ENCODE measurements at regions not wholly inside any gene's neighbourhood (a gene's known extent, or its start where the extent isn't known, plus 50 kb on each side); places are given as distances from the start of the nearest gene placed in this dataset.

DNA sequence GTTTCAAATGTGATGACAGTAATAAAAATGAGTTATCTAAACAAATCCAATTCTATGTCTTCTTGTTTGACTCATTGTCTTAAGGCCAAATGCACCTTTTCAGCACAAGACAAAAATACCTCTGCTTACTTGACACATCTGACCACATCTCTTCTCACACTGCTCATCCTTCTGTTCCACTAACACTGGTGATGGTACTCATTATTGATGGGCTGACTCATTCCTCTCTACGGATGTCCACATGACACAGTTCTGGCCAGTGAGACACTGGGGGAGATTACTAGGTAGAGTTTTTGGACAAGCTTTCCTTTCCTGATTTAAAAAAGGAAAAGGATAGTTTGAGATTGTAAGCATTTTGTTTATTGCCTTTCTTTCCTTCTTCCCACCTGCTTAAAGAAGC, 410.6 kb upstream of the THRB start:
- H3K4me2 ChIP-seq (ENCODE audit: insufficient read depth, low read length) = no peak overlapping the region
- CTCF ChIA-PET = no interaction called here
- BruUV-seq (replicated peaks) = no TSS peak
- POLR2A ChIA-PET = no interaction called here
- TF ChIP-seq POLR2AphosphoS5 (IDR thresholded peaks at IDR 0.05; ENCODE audit: insufficient read depth, low read depth, low read length) = no peak
- TF ChIP-seq POLR2A (IDR thresholded peaks at IDR 0.05; ENCODE audit: low read depth, low read length) = no peak
- no peak for TF ChIP-seq GATA2 (IDR thresholded peaks at IDR 0.05; ENCODE audit: insufficient read depth, insufficient read length, low read depth, low read length)
- H3K9me1 ChIP-seq (replicated peaks; ENCODE audit: control insufficient read depth, extremely low read depth, insufficient read depth, low read length) = no peaks in the 10 kb centered on the region
- H3K9ac ChIP-seq (replicated peaks; ENCODE audit: extremely low read depth, insufficient read depth, low read length) = no peak overlapping the region
- no peak overlapping the region for H3K27ac ChIP-seq (ENCODE audit: insufficient read depth, low read depth, low read length)
- FAIRE-seq = no peak
- dilution Hi-C loops (cut with MboI; ENCODE audit: extremely low pct_ligation_motif_present, low sequenced_read_pairs) = no loop called here
- no peaks in the 10 kb centered on the region for H3K36me3 ChIP-seq (ENCODE audit: control insufficient read depth in 2 of 2, extremely low read depth in 1 of 2, insufficient read depth in 2 of 2, low read length in 2 of 2)
- H4K20me1 ChIP-seq (replicated peaks; ENCODE audit: control insufficient read depth, extremely low read depth, insufficient read depth, low read length) = no peaks in the 10 kb centered on the region
- no peak overlapping the region for H2AFZ ChIP-seq (ENCODE audit: low read depth, low read length)
- H3K4me1 ChIP-seq (ENCODE audit: control insufficient read depth, extremely low read depth, insufficient read depth, low read length) = no peaks in the 10 kb centered on the region
- intact Hi-C loops (cut with micrococcal nuclease) = no loop called here
- no peaks in the 10 kb centered on the region for H3K79me2 ChIP-seq (ENCODE audit: control insufficient read depth, insufficient read depth, low read length)
- no peak overlapping the region for H3K4me3 ChIP-seq (replicated peaks in 1 of 3; ENCODE audit: insufficient read depth in 1 of 3, low read depth in 1 of 3, low read length in 3 of 3)
- no peaks in the 10 kb centered on the region for H3K27me3 ChIP-seq (ENCODE audit: control insufficient read depth in 2 of 2, insufficient read depth in 2 of 2, low read length in 2 of 2)
- no peak for DNase-seq (ENCODE audit: low read depth, low spot score)
- no peaks in the 10 kb centered on the region for H3K9me3 ChIP-seq (replicated peaks; ENCODE audit: control insufficient read depth, insufficient read depth, low read length)

DNA sequence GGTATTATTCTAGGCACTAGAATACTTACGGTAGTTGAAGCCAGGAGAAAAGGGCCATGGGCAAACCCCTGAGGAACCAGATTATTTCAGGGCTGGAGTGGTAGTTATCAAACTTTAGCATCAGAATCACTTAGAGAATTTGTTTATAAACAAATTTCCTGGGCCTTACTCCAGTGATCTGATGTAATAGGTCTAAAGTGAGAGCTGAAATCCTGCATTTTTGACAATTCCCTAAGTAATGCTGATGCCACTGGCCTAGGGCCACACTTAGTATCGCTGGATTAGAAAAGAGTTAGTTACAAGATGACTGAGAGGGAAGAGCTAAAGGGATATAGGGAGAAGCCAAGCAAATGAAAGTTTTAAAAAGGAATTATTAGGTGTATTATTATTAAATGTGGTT, 412.5 kb upstream of the THRB start:
- Histone ChIP-seq H3K36me3 (ENCODE audit: control insufficient read depth in 2 of 2, extremely low read depth in 1 of 2, insufficient read depth in 2 of 2, low read length in 2 of 2) (no peaks in the 10 kb centered on the region), H3K79me2 (ENCODE audit: control insufficient read depth, insufficient read depth, low read length) (no peaks in the 10 kb centered on the region)
- dilution Hi-C loops (cut with MboI; ENCODE audit: extremely low pct_ligation_motif_present, low sequenced_read_pairs) = no loop called here

More for the DNA sequence above, 412.5 kb upstream of the THRB start:
- H3K27me3 ChIP-seq (ENCODE audit: control insufficient read depth in 2 of 2, insufficient read depth in 2 of 2, low read length in 2 of 2) = no peaks in the 10 kb centered on the region
- no TSS peak for BruUV-seq (replicated peaks)
- DNase-seq (ENCODE audit: low read depth, low spot score) = no peak
- TF ChIP-seq GATA2 (IDR thresholded peaks at IDR 0.05; ENCODE audit: insufficient read depth, insufficient read length, low read depth, low read length) (no peak), POLR2A (IDR thresholded peaks at IDR 0.05; ENCODE audit: low read depth, low read length) (no peak), CTCF (IDR thresholded peaks at IDR 0.05; ENCODE audit: extremely low read depth in 1 of 2, insufficient read depth in 1 of 2, low read depth in 1 of 2, low read length in 2 of 2) (no peak), MYC (IDR thresholded peaks at IDR 0.05; ENCODE audit: low read depth, low read length) (no peak), FOS (IDR thresholded peaks at IDR 0.05; ENCODE audit: borderline replicate concordance, insufficient read depth, low read length) (no peak), JUN (IDR thresholded peaks at IDR 0.05; ENCODE audit: borderline replicate concordance, insufficient read depth, insufficient read length, low read depth) (no peak), EZH2 (IDR thresholded peaks at IDR 0.05; ENCODE audit: borderline replicate concordance, low read depth, low read length, severe bottlenecking) (no peak), POLR2AphosphoS5 (IDR thresholded peaks at IDR 0.05; ENCODE audit: insufficient read depth, low read depth, low read length) (no peak)
- TF ChIP-seq, protein P1, sequence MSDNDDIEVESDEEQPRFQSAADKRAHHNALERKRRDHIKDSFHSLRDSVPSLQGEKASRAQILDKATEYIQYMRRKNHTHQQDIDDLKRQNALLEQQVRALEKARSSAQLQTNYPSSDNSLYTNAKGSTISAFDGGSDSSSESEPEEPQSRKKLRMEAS (IDR thresholded peaks at IDR 0.05; ENCODE audit: insufficient read depth, insufficient read length) = no peak
- no peaks in the 10 kb centered on the region for H4K20me1 ChIP-seq (replicated peaks; ENCODE audit: control insufficient read depth, extremely low read depth, insufficient read depth, low read length)
- no peak for FAIRE-seq
- intact Hi-C loops (cut with micrococcal nuclease) = no loop called here
- ChIA-PET POLR2A (no interaction called here), CTCF (interaction anchor here (1.2 kb wide), 1 partner anchor 25 kb away, joined by 3 read pairs; no protein-coding TSS in a partner anchor)
- H3K27ac ChIP-seq (ENCODE audit: insufficient read depth, low read depth, low read length) = no peak overlapping the region
- H3K9ac ChIP-seq (replicated peaks; ENCODE audit: extremely low read depth, insufficient read depth, low read length) = no peak overlapping the region
- H3K9me1 ChIP-seq (replicated peaks; ENCODE audit: control insufficient read depth, extremely low read depth, insufficient read depth, low read length) = no peaks in the 10 kb centered on the region
- H3K4me3 ChIP-seq (replicated peaks in 1 of 3; ENCODE audit: insufficient read depth in 1 of 3, low read depth in 1 of 3, low read length in 3 of 3) = no peak overlapping the region
- no peak overlapping the region for H3K4me2 ChIP-seq (ENCODE audit: insufficient read depth, low read length)
- no peak overlapping the region for H2AFZ ChIP-seq (ENCODE audit: low read depth, low read length)
- H3K4me1 ChIP-seq (ENCODE audit: control insufficient read depth, extremely low read depth, insufficient read depth, low read length) = no peaks in the 10 kb centered on the region
- H3K9me3 ChIP-seq (replicated peaks; ENCODE audit: control insufficient read depth, insufficient read depth, low read length) = no peaks in the 10 kb centered on the region

Measured in endothelial cell of umbilical vein (primary cell).